ENCODE measurements at regions not wholly inside any gene's neighbourhood (a gene's known extent, or its start where the extent isn't known, plus 50 kb on each side); places are given as distances from the start of the nearest gene placed in this dataset.

GRCh38 chr12:67889931-67890330 lies 99.3 kb upstream of the IFNG-AS1 start:
- H3K4me1 ChIP-seq (ENCODE audit: insufficient read depth, low read length) = no peaks in the 10 kb centered on the region
- ATAC-seq (no peak), DNase-seq (ENCODE audit: low spot score) (no peak), FAIRE-seq (no peak)
- intact Hi-C loops (cut with micrococcal nuclease; ENCODE audit: unreplicated experiment) (no loop called here), in situ Hi-C loops (cut with HindIII; ENCODE audit: extremely low pct_ligation_motif_present, low pct_unique_long_range_greater_than_20kb) (no loop called here)
- ChIA-PET CTCF (ENCODE audit: low intra/inter-chr PET ratio, low total read pairs) (no interaction called here), POLR2A (no interaction called here)
- no TSS peak for BruUV-seq (replicated peaks)
- WGBS (ENCODE audit: low lambda C conversion rate) = 10% methylated on average over 2 of the region's 2 CpGs
- H3K79me2 ChIP-seq (ENCODE audit: insufficient read depth, low read length) = no peaks in the 10 kb centered on the region
- no peak overlapping the region for H3K4me2 ChIP-seq (ENCODE audit: low read depth, low read length)
- no peak overlapping the region for H3K9ac ChIP-seq (ENCODE audit: insufficient read depth, low read depth, low read length)
- no peak overlapping the region for H3K4me3 ChIP-seq (replicated peaks in 1 of 3; ENCODE audit: insufficient read depth in 1 of 3, low read depth in 2 of 3, low read length in 3 of 3)
- TF ChIP-seq HNF4A (CRISPR knock-in tag; IDR thresholded peaks at IDR 0.05) (peak; percentile 14; the same call in 1 of the 2 replicates), ZNF12 (CRISPR knock-in tag; IDR thresholded peaks at IDR 0.05) (no peak), ZNF34 (CRISPR knock-in tag; IDR thresholded peaks at IDR 0.05; ENCODE audit: borderline replicate concordance) (no peak), SNAPC2 (CRISPR knock-in tag; IDR thresholded peaks at IDR 0.05) (no peak), MAX (IDR thresholded peaks at IDR 0.05) (no peak), PRMT3 (CRISPR knock-in tag; IDR thresholded peaks at IDR 0.05; ENCODE audit: borderline replicate concordance, low read depth) (no peak), ZNF761 (CRISPR knock-in tag; conservative IDR thresholded peaks at IDR 0.05) (no peak), CTCF (CRISPR knock-in tag; IDR thresholded peaks at IDR 0.05) (no peak)
- H3K27ac ChIP-seq (ENCODE audit: extremely low read length, insufficient read depth, low read length) = no peak overlapping the region
- H3K36me3 ChIP-seq (replicated peaks in 1 of 2; ENCODE audit: control insufficient read depth in 1 of 2, insufficient read depth in 2 of 2, low read length in 2 of 2) = no peaks in the 10 kb centered on the region
- no peaks in the 10 kb centered on the region for H3K9me3 ChIP-seq (ENCODE audit: low read length)
- no peak overlapping the region for H2AFZ ChIP-seq (ENCODE audit: low read length)
- no peaks in the 10 kb centered on the region for H4K20me1 ChIP-seq (ENCODE audit: insufficient read depth, low read length)
- H3K27me3 ChIP-seq (ENCODE audit: control insufficient read depth in 1 of 2, insufficient read depth in 2 of 2, low read length in 2 of 2) = no peaks in the 10 kb centered on the region; a peak in 1 of 5 replicates
